PFSK-1 (cell line): ENCODE measurements at regions not wholly inside any gene's neighbourhood (a gene's known extent, or its start where the extent isn't known, plus 50 kb on each side); places are given as distances from the start of the nearest gene placed in this dataset.

Experiments used
- FOXP2 ChIP-seq: optimal IDR thresholded peaks from 2 replicates; pipeline ENCODE3; 2011; ENCODE audit warnings: borderline replicate concordance, control low read depth, inconsistent platforms; ENCODE audit not compliant: insufficient read depth; ENCODE audit errors: extremely low read length, extremely low read depth
- POLR2AphosphoS5 ChIP-seq: IDR thresholded peaks from 2 replicates; pipeline ENCODE4 v1.6.1; 2012; ENCODE audit warnings: low read depth, mild to moderate bottlenecking, control low read depth, low read length, moderate library complexity
- REST ChIP-seq, 2 experiments: IDR thresholded peaks; 2 replicates each; pipeline versions ENCODE4 v1.6.1 to v1.8.0; 2011 to 2012; ENCODE audit warnings: low read depth in 2 of 2, low read length in 2 of 2, control low read depth in 1 of 2, inconsistent platforms in 1 of 2, mild to moderate bottlenecking in 1 of 2, moderate library complexity in 1 of 2; ENCODE audit not compliant: insufficient read depth in 1 of 2
- SIN3A ChIP-seq: IDR thresholded peaks from 2 replicates; pipeline ENCODE4 v1.6.1; 2012; ENCODE audit warnings: mild to moderate bottlenecking, low read length, moderate library complexity, borderline replicate concordance; ENCODE audit not compliant: insufficient read depth
- TAF1 ChIP-seq: IDR thresholded peaks from 2 replicates; pipeline ENCODE4 v1.6.1; 2012; ENCODE audit warnings: low read length, control low read depth, borderline replicate concordance; ENCODE audit not compliant: insufficient read depth

GRCh38 chr17:15000661-15001060 lies 264.5 kb downstream of the PMP22 start:
- TF ChIP-seq TAF1 (no peak), SIN3A (no peak), REST (IDR thresholded peaks at IDR 0.05; ENCODE audit: insufficient read depth in 1 of 2, low read depth in 2 of 2, low read length in 2 of 2) (no peak), POLR2AphosphoS5 (no peak), FOXP2 (no peak)

- TF ChIP-seq REST (IDR thresholded peaks at IDR 0.05; ENCODE audit: insufficient read depth in 1 of 2, low read depth in 2 of 2, low read length in 2 of 2): no peak
- TF ChIP-seq SIN3A: no peak
- no peak for TF ChIP-seq FOXP2
- TF ChIP-seq POLR2AphosphoS5: no peak
- TF ChIP-seq TAF1: no peak
These were observed 267.8 kb downstream of the PMP22 start for GRCh38 chr17:14997290-14997689.

- TF ChIP-seq TAF1 (no peak), POLR2AphosphoS5 (no peak), SIN3A (no peak), REST (IDR thresholded peaks at IDR 0.05; ENCODE audit: insufficient read depth in 1 of 2, low read depth in 2 of 2, low read length in 2 of 2) (no peak), FOXP2 (no peak)
These were observed 279.0 kb downstream of the PMP22 start for GRCh38 chr17:14986127-14986526.

GRCh38 chr17:14972844-14973243 lies 292.3 kb downstream of the PMP22 start:
- TF ChIP-seq REST (IDR thresholded peaks at IDR 0.05; ENCODE audit: insufficient read depth in 1 of 2, low read depth in 2 of 2, low read length in 2 of 2) (no peak), POLR2AphosphoS5 (no peak), SIN3A (no peak), FOXP2 (no peak), TAF1 (no peak)

GRCh38 chr17:14971054-14971453 lies 294.1 kb downstream of the PMP22 start:
- TF ChIP-seq TAF1 (no peak), SIN3A (no peak), REST (IDR thresholded peaks at IDR 0.05; ENCODE audit: insufficient read depth in 1 of 2, low read depth in 2 of 2, low read length in 2 of 2) (no peak), FOXP2 (no peak), POLR2AphosphoS5 (no peak)
